ENCODE measurements at regions not wholly inside any gene's neighbourhood (a gene's known extent, or its start where the extent isn't known, plus 50 kb on each side); places are given as distances from the start of the nearest gene placed in this dataset.

GRCh38 chr1:79207331-79207730 is 200.8 kb upstream of the ADGRL4 start:
- TF ChIP-seq EZH2 (IDR thresholded peaks at IDR 0.05; ENCODE audit: borderline replicate concordance, low read length) (no peak), CTCF (IDR thresholded peaks at IDR 0.05; ENCODE audit: low read length) (no peak)
